Mammary epithelial cell (primary cell): ENCODE measurements at regions not wholly inside any gene's neighbourhood (a gene's known extent, or its start where the extent isn't known, plus 50 kb on each side); places are given as distances from the start of the nearest gene placed in this dataset.

Source experiments
- CTCF ChIP-seq, 2 donors: IDR thresholded peaks in 1 of 2; conservative IDR thresholded peaks in 1 of 2; 2 replicates each; pipeline ENCODE4 v1.5.1; 2011 to 2012; ENCODE audit warnings: inconsistent platforms in 2 of 2, low read length in 2 of 2, mild to moderate bottlenecking in 2 of 2, control low read depth in 1 of 2, low read depth in 1 of 2; ENCODE audit not compliant: insufficient read depth in 1 of 2; ENCODE audit errors: extremely low read depth in 1 of 2
- EZH2 ChIP-seq: IDR thresholded peaks from 2 replicates; pipeline ENCODE4 v1.6.1; 2012; ENCODE audit warnings: low read length, inconsistent platforms, borderline replicate concordance

- no peak for TF ChIP-seq CTCF (conservative IDR thresholded peaks at IDR 0.05 in 1 of 2, IDR thresholded peaks at IDR 0.05 in 1 of 2; ENCODE audit: extremely low read depth in 1 of 2, insufficient read depth in 1 of 2, low read depth in 1 of 2, low read length in 2 of 2)
- no peak for TF ChIP-seq EZH2
Measured at GRCh38 chr4:36692586-36692985, 411.2 kb downstream of the DTHD1 start.
